ENCODE measurements at regions not wholly inside any gene's neighbourhood (a gene's known extent, or its start where the extent isn't known, plus 50 kb on each side); places are given as distances from the start of the nearest gene placed in this dataset.

- H3K27me3 ChIP-seq (ENCODE audit: control insufficient read depth, insufficient read depth, low read length), result no peaks in the 10 kb centered on the region
- Mint-ChIP-seq H3K4me1 (no peaks in the 10 kb centered on the region), H3K27ac (no peak overlapping the region), H3K27me3 (ENCODE audit: low read depth in 2 of 2) (peaks cover 0 to 3% of the 10 kb centered on the region in 2 donors), H3K36me3 (no peaks in the 10 kb centered on the region), H3K4me3 (no peak overlapping the region), H3K9me3 (no peaks in the 10 kb centered on the region)
- H3K36me3 ChIP-seq (ENCODE audit: control insufficient read depth, insufficient read depth, low read length), result no peaks in the 10 kb centered on the region
- no peak for DNase-seq
- ATAC-seq, result no peak
- H3K27ac ChIP-seq (ENCODE audit: low read length), result no peak overlapping the region
- intact Hi-C loops (cut with micrococcal nuclease), result no loop called here
- no peak overlapping the region for H3K4me3 ChIP-seq (ENCODE audit: low read length)
- H3K9me3 ChIP-seq (ENCODE audit: control insufficient read depth, insufficient read depth, low read length), result no peaks in the 10 kb centered on the region
- no peaks in the 10 kb centered on the region for H3K4me1 ChIP-seq (ENCODE audit: control insufficient read depth, insufficient read depth, low read length)
- WGBS (ENCODE audit: insufficient coverage), result 96% methylated on average over 7 of the region's 7 CpGs
- no peak for TF ChIP-seq CTCF (IDR thresholded peaks at IDR 0.05)
These were observed 50.6 kb upstream of the PTGR2 start for GRCh38 chr14:73800970-73801515.

GRCh38 chr14:73797543-73798265 is 53.9 kb upstream of the PTGR2 start:
- H3K4me1 Mint-ChIP-seq, result no peaks in the 10 kb centered on the region
- no peaks in the 10 kb centered on the region for H3K36me3 Mint-ChIP-seq
- Histone ChIP-seq H3K4me3 (ENCODE audit: low read length) (no peak overlapping the region), H3K27ac (ENCODE audit: low read length) (no peak overlapping the region), H3K9me3 (ENCODE audit: control insufficient read depth, insufficient read depth, low read length) (no peaks in the 10 kb centered on the region), H3K27me3 (ENCODE audit: control insufficient read depth, insufficient read depth, low read length) (no peaks in the 10 kb centered on the region), H3K36me3 (ENCODE audit: control insufficient read depth, insufficient read depth, low read length) (no peaks in the 10 kb centered on the region), H3K4me1 (ENCODE audit: control insufficient read depth, insufficient read depth, low read length) (no peaks in the 10 kb centered on the region)
- intact Hi-C loops (cut with micrococcal nuclease), result no loop called here
- no peak for ATAC-seq
- WGBS (ENCODE audit: insufficient coverage), result 86% methylated on average over 4 of the region's 4 CpGs
- no peak overlapping the region for H3K27ac Mint-ChIP-seq
- peaks cover 0 to 3% of the 10 kb centered on the region in 2 donors for H3K27me3 Mint-ChIP-seq (ENCODE audit: low read depth in 2 of 2)
- no peak for DNase-seq
- TF ChIP-seq CTCF (IDR thresholded peaks at IDR 0.05), result no peak
- no peaks in the 10 kb centered on the region for H3K9me3 Mint-ChIP-seq
- H3K4me3 Mint-ChIP-seq, result no peak overlapping the region

GRCh38 chr14:73796893-73797542 is 54.6 kb upstream of the PTGR2 start:
- Histone ChIP-seq H3K4me1 (ENCODE audit: control insufficient read depth, insufficient read depth, low read length) (no peaks in the 10 kb centered on the region), H3K27ac (ENCODE audit: low read length) (no peak overlapping the region), H3K4me3 (ENCODE audit: low read length) (no peak overlapping the region), H3K36me3 (ENCODE audit: control insufficient read depth, insufficient read depth, low read length) (no peaks in the 10 kb centered on the region), H3K9me3 (ENCODE audit: control insufficient read depth, insufficient read depth, low read length) (no peaks in the 10 kb centered on the region), H3K27me3 (ENCODE audit: control insufficient read depth, insufficient read depth, low read length) (no peaks in the 10 kb centered on the region)
- intact Hi-C loops (cut with micrococcal nuclease), result no loop called here
- Mint-ChIP-seq H3K27me3 (ENCODE audit: low read depth in 2 of 2) (peaks cover 0 to 3% of the 10 kb centered on the region in 2 donors), H3K4me1 (no peaks in the 10 kb centered on the region), H3K27ac (no peak overlapping the region), H3K4me3 (no peak overlapping the region), H3K9me3 (no peaks in the 10 kb centered on the region), H3K36me3 (no peaks in the 10 kb centered on the region)
- ATAC-seq (no peak), DNase-seq (no peak)
- WGBS (ENCODE audit: insufficient coverage), result 97% methylated on average over 4 of the region's 4 CpGs
- TF ChIP-seq CTCF (IDR thresholded peaks at IDR 0.05), result no peak
